ENCODE measurements at regions not wholly inside any gene's neighbourhood (a gene's known extent, or its start where the extent isn't known, plus 50 kb on each side); places are given as distances from the start of the nearest gene placed in this dataset.

GRCh38 chr10:125331056-125331455 is 170.7 kb upstream of the CTBP2 start:
- no peak for TF ChIP-seq RAD21 (IDR thresholded peaks at IDR 0.05; ENCODE audit: low read length)
- no peak for TF ChIP-seq MAX (IDR thresholded peaks at IDR 0.05; ENCODE audit: low read depth)
- TF ChIP-seq CTCF (IDR thresholded peaks at IDR 0.05) = no peak
- TF ChIP-seq JUND (IDR thresholded peaks at IDR 0.05) = no peak
- no peak for TF ChIP-seq GATA2 (CRISPR knock-in tag; IDR thresholded peaks at IDR 0.05)
- no peak for TF ChIP-seq EP300 (IDR thresholded peaks at IDR 0.05; ENCODE audit: borderline replicate concordance in 1 of 2, low read depth in 1 of 2, low read length in 1 of 2)
- no peak for TF ChIP-seq NRF1 (IDR thresholded peaks at IDR 0.05; ENCODE audit: low read depth, low read length)
- TF ChIP-seq POLR2AphosphoS5 (IDR thresholded peaks at IDR 0.05; ENCODE audit: low read depth, low read length) = no peak
- no peak for TF ChIP-seq USF2 (IDR thresholded peaks at IDR 0.05; ENCODE audit: borderline replicate concordance, low read depth, low read length)
- TF ChIP-seq NFIC (IDR thresholded peaks at IDR 0.05; ENCODE audit: borderline replicate concordance) = no peak
- no peak for TF ChIP-seq EZH2phosphoT487 (IDR thresholded peaks at IDR 0.05; ENCODE audit: borderline replicate concordance, low read depth)
- no peak for TF ChIP-seq TAF1 (IDR thresholded peaks at IDR 0.05; ENCODE audit: borderline replicate concordance, low read depth, low read length)
- no peak for TF ChIP-seq CHD2 (IDR thresholded peaks at IDR 0.05; ENCODE audit: low read length, partially characterized antibody)
- TF ChIP-seq RCOR1 (IDR thresholded peaks at IDR 0.05; ENCODE audit: low read length) = no peak

Data from SK-N-SH (cell line).